ENCODE measurements at regions not wholly inside any gene's neighbourhood (a gene's known extent, or its start where the extent isn't known, plus 50 kb on each side); places are given as distances from the start of the nearest gene placed in this dataset.

- TF ChIP-seq CTCF (conservative IDR thresholded peaks at IDR 0.05; ENCODE audit: low read depth), result no peak
- DNase-seq (ENCODE audit: low spot score), result no peak
- ChIA-PET CTCF (interaction anchor here (0.6 kb wide), 1 partner anchor 12 kb away, joined by 3 read pairs; no protein-coding TSS in a partner anchor), POLR2A (ENCODE audit: low non-redundant PET) (no interaction called here)
- H3K27ac ChIP-seq, result no peak overlapping the region
Measured at GRCh38 chr11:95331161-95331560, 100.2 kb upstream of the SESN3 start.

- no peak overlapping the region for H3K27ac ChIP-seq
- no peak for DNase-seq (ENCODE audit: low spot score)
- ChIA-PET CTCF (no interaction called here), POLR2A (ENCODE audit: low non-redundant PET) (no interaction called here)
- no peak for TF ChIP-seq CTCF (conservative IDR thresholded peaks at IDR 0.05; ENCODE audit: low read depth)
Measured at GRCh38 chr11:95330302-95330701, 99.3 kb upstream of the SESN3 start.

DNA sequence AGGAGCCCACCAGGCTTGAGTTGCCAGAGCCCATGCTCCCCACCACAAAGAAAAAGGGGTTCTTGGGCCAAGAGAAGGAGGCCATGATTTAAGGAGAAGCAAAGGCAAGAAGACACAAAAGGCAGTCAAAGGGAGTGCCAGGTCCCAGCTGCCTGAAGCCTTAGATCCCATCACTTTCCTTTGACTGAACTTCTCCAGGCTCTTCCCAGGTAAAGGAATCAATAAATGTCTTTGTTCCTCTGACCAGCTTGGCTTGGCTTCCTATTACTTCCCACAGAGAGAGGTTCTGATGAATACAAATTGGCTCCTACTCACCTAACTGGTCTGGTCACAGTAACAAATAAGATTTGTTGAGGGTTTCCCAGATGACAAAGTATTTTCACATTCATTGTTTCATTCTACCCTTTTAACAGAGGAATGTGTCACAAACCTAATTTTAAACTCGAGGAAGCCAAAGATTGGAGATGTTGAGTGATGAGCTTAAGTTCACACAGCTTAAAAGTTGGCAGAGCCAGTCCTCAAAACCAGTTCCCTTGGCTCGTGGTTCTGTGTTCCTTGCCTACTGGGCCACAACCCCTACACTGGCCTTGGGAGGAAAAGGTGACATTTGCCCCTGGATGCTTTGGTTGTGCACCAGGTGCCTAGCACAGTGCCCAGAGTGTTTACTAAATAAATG, 96.4 kb upstream of the SESN3 start:
- CTCF ChIA-PET, result no interaction called here
- DNase-seq (ENCODE audit: low spot score), result no peak
- no peak overlapping the region for H3K27ac ChIP-seq
- no peak for TF ChIP-seq CTCF (conservative IDR thresholded peaks at IDR 0.05; ENCODE audit: low read depth)
- POLR2A ChIA-PET (ENCODE audit: low non-redundant PET), result no interaction called here

GRCh38 chr11:95325777-95326258, 94.8 kb upstream of the SESN3 start:
- ChIA-PET CTCF (no interaction called here), POLR2A (ENCODE audit: low non-redundant PET) (no interaction called here)
- TF ChIP-seq CTCF (conservative IDR thresholded peaks at IDR 0.05; ENCODE audit: low read depth), result no peak
- DNase-seq (ENCODE audit: low spot score), result no peak
- H3K27ac ChIP-seq, result no peak overlapping the region

DNA sequence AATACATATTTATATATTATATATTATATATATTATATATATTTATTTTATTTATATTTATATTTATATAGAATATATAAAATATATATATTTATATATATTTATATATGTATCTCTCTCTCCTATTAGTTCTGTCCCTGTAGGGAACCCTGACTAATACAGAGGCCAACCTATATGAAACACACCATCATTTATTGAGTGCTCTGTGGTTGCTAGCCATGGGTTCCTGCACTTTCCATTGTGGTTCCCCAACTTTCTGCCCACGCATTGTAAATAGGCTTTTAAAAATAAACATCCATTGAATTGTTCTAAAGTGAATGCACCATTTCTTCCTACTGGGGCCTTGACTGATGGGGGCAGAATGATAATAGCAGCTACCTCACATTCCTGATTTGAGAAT, 93.8 kb upstream of the SESN3 start:
- ChIA-PET POLR2A (ENCODE audit: low non-redundant PET) (no interaction called here), CTCF (no interaction called here)
- H3K27ac ChIP-seq, result no peak overlapping the region
- no peak for DNase-seq (ENCODE audit: low spot score)
- no peak for TF ChIP-seq CTCF (conservative IDR thresholded peaks at IDR 0.05; ENCODE audit: low read depth)

DNA sequence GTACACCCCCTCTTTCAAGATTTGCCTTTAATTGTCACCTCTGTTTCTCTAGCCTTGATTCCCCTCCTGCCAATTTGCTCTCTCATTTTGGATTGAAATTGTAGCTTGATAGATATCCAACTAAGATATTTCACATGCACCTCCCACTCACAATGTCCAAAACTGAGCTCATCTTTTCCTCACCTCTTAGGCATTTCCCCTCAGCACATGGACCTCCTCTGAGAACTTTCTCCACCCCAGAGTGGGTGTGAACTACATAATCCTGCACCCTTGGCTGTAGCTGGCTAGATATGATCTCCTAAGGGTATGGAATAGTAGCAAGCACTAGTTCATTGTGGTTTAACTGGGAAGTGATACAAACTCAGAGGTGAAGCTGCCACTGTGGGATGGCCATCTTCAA, 91.5 kb upstream of the SESN3 start:
- TF ChIP-seq CTCF (conservative IDR thresholded peaks at IDR 0.05; ENCODE audit: low read depth), result no peak
- POLR2A ChIA-PET (ENCODE audit: low non-redundant PET), result interaction anchor here (0.6 kb wide), 1 partner anchor 585 kb away, joined by 5 read pairs; no protein-coding TSS in a partner anchor
- CTCF ChIA-PET, result interaction anchor here (0.6 kb wide), 1 partner anchor 955 kb away, joined by 6 read pairs; no protein-coding TSS in a partner anchor
- DNase-seq (ENCODE audit: low spot score), result no peak
- no peak overlapping the region for H3K27ac ChIP-seq

Measured in RWPE1 (cell line).